Astrocyte of the cerebellum (primary cell): ENCODE measurements at regions not wholly inside any gene's neighbourhood (a gene's known extent, or its start where the extent isn't known, plus 50 kb on each side); places are given as distances from the start of the nearest gene placed in this dataset.
"Not testable (repeated sequence)": the region's sequence is repeated elsewhere in the genome, so short reads cannot be mapped to it uniquely, and the experiment has no call there.

ENCODE experiments used
- DNase-seq: peaks from one replicate; pipeline ENCODE4 v3.0.0-alpha.2; 2011; ENCODE audit warnings: low read depth
- H3K4me3 ChIP-seq: 2 replicates; pipeline ENCODE4 v1.5.1; 2011; ENCODE audit warnings: mild to moderate bottlenecking, low read depth, low read length, moderate library complexity
- in situ Hi-C: cut with HindIII; loops from 2 replicates; pipeline ENCODE4 v1.10.0; 2017; ENCODE audit warnings: low sequenced_read_pairs
- TF ChIP-seq, protein P1 (sequence below): IDR thresholded peaks from 2 replicates; pipeline ENCODE4 v1.5.1; 2012; ENCODE audit warnings: low read length, low read depth, moderate library complexity, mild to moderate bottlenecking; ENCODE audit errors: missing control alignments

GRCh38 chrX:138897621-138898492, 186.3 kb upstream of the FGF13 start:
- no peak overlapping the region for H3K4me3 ChIP-seq
- TF ChIP-seq, protein P1, sequence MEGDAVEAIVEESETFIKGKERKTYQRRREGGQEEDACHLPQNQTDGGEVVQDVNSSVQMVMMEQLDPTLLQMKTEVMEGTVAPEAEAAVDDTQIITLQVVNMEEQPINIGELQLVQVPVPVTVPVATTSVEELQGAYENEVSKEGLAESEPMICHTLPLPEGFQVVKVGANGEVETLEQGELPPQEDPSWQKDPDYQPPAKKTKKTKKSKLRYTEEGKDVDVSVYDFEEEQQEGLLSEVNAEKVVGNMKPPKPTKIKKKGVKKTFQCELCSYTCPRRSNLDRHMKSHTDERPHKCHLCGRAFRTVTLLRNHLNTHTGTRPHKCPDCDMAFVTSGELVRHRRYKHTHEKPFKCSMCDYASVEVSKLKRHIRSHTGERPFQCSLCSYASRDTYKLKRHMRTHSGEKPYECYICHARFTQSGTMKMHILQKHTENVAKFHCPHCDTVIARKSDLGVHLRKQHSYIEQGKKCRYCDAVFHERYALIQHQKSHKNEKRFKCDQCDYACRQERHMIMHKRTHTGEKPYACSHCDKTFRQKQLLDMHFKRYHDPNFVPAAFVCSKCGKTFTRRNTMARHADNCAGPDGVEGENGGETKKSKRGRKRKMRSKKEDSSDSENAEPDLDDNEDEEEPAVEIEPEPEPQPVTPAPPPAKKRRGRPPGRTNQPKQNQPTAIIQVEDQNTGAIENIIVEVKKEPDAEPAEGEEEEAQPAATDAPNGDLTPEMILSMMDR: no peak
- in situ Hi-C loops: no loop called here
- DNase-seq: peak; percentile 11

- in situ Hi-C loops: no loop called here
- no peak overlapping the region for H3K4me3 ChIP-seq
- DNase-seq: no peak
- TF ChIP-seq, protein P1: no peak
These were observed 179.0 kb upstream of the FGF13 start for GRCh38 chrX:138890491-138890890.

GRCh38 chrX:138889149-138889548, 177.6 kb upstream of the FGF13 start:
- in situ Hi-C loops: no loop called here

DNA sequence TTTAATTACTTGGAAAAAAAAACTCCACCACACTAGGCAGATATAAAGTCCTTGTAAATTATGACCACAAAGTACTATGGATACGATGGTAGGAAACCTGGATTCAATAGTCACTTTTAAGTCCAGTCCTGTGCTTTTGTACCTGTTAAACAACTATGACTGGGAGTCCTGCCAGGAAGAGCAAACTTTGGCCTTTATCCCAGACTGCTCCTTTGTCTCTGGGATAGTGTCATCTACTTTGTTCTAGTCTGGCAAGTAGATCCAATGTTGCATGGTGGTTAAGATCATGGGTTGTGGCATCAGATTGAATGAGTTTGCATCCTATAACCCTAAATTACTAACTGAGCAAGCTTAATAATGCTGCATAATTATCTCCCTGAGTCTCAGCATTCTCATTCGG, 175.3 kb upstream of the FGF13 start:
- peak; percentile 38 for DNase-seq
- in situ Hi-C loops: no loop called here

More at GRCh38 chrX:138889149-138889548, 177.6 kb upstream of the FGF13 start:
- TF ChIP-seq, protein P1: no peak
- DNase-seq: no peak
- H3K4me3 ChIP-seq: no peak overlapping the region

GRCh38 chrX:138885886-138886285, 174.4 kb upstream of the FGF13 start:
- in situ Hi-C loops: no loop called here
- TF ChIP-seq, protein P1: no peak
- DNase-seq: peak; percentile 20
- H3K4me3 ChIP-seq: no peak overlapping the region

More for the DNA sequence above, 175.3 kb upstream of the FGF13 start:
- no peak overlapping the region for H3K4me3 ChIP-seq
- TF ChIP-seq, protein P1: no peak

GRCh38 chrX:138880293-138880692, 168.8 kb upstream of the FGF13 start:
- DNase-seq, H3K4me3 ChIP-seq, in situ Hi-C loops: not testable (repeated sequence)

- no peak overlapping the region for H3K4me3 ChIP-seq
- in situ Hi-C loops: no loop called here
- no peak for DNase-seq
- TF ChIP-seq, protein P1: no peak
These were observed 166.2 kb upstream of the FGF13 start for GRCh38 chrX:138877746-138878145.
